Activated naive CD8-positive, alpha-beta T cell (primary cell): ENCODE measurements at regions not wholly inside any gene's neighbourhood (a gene's known extent, or its start where the extent isn't known, plus 50 kb on each side); places are given as distances from the start of the nearest gene placed in this dataset.

Source experiments
- H3K27ac Mint-ChIP-seq: one replicate; pipeline ENCODE4 v1.8.0; 2021; ENCODE audit warnings: mixed read lengths
- H3K27me3 Mint-ChIP-seq: one replicate; pipeline ENCODE4 v1.8.0; 2021; ENCODE audit warnings: mixed read lengths
- H3K36me3 Mint-ChIP-seq: one replicate; pipeline ENCODE4 v1.8.0; 2021; ENCODE audit warnings: mixed read lengths
- H3K4me1 Mint-ChIP-seq: one replicate; pipeline ENCODE4 v1.8.0; 2021; ENCODE audit warnings: low read depth, mixed read lengths
- H3K4me3 Mint-ChIP-seq: one replicate; pipeline ENCODE4 v1.8.0; 2021; ENCODE audit warnings: mild to moderate bottlenecking, mixed read lengths
- H3K9me3 Mint-ChIP-seq: one replicate; pipeline ENCODE4 v1.8.0; 2021; ENCODE audit warnings: low read depth, mixed read lengths

- no peaks in the 10 kb centered on the region for H3K9me3 Mint-ChIP-seq
- no peak overlapping the region for H3K27ac Mint-ChIP-seq
- no peaks in the 10 kb centered on the region for H3K4me1 Mint-ChIP-seq
- no peak overlapping the region for H3K4me3 Mint-ChIP-seq
- peaks cover 6% of the 10 kb centered on the region for H3K27me3 Mint-ChIP-seq
- no peaks in the 10 kb centered on the region for H3K36me3 Mint-ChIP-seq
Observed at GRCh38 chr21:36549470-36549869, 69.5 kb upstream of the CLDN14 start.

- Mint-ChIP-seq H3K27me3 (peaks cover 4% of the 10 kb centered on the region), H3K4me3 (no peak overlapping the region), H3K27ac (no peak overlapping the region), H3K9me3 (no peaks in the 10 kb centered on the region), H3K36me3 (no peaks in the 10 kb centered on the region), H3K4me1 (no peaks in the 10 kb centered on the region)
Observed at GRCh38 chr21:36550761-36551160, 70.8 kb upstream of the CLDN14 start.

- Mint-ChIP-seq H3K27me3 (peaks cover 4% of the 10 kb centered on the region), H3K4me1 (no peaks in the 10 kb centered on the region), H3K4me3 (no peak overlapping the region), H3K9me3 (no peaks in the 10 kb centered on the region), H3K27ac (no peak overlapping the region), H3K36me3 (no peaks in the 10 kb centered on the region)
Observed at GRCh38 chr21:36551321-36551720, 71.4 kb upstream of the CLDN14 start.

- H3K9me3 Mint-ChIP-seq: no peaks in the 10 kb centered on the region
- no peaks in the 10 kb centered on the region for H3K36me3 Mint-ChIP-seq
- no peaks in the 10 kb centered on the region for H3K4me1 Mint-ChIP-seq
- peaks cover 6% of the 10 kb centered on the region for H3K27me3 Mint-ChIP-seq
- no peak overlapping the region for H3K4me3 Mint-ChIP-seq
- H3K27ac Mint-ChIP-seq: no peak overlapping the region
Observed at GRCh38 chr21:36551731-36552433, 72.0 kb upstream of the CLDN14 start.

GRCh38 chr21:36552434-36552785 lies 72.5 kb upstream of the CLDN14 start:
- H3K27ac Mint-ChIP-seq: no peak overlapping the region
- H3K9me3 Mint-ChIP-seq: no peaks in the 10 kb centered on the region
- H3K36me3 Mint-ChIP-seq: no peaks in the 10 kb centered on the region
- H3K4me3 Mint-ChIP-seq: no peak overlapping the region
- peaks cover 6% of the 10 kb centered on the region for H3K27me3 Mint-ChIP-seq
- H3K4me1 Mint-ChIP-seq: no peaks in the 10 kb centered on the region

GRCh38 chr21:36553406-36553805 lies 73.5 kb upstream of the CLDN14 start:
- H3K27ac Mint-ChIP-seq: no peak overlapping the region
- H3K9me3 Mint-ChIP-seq: no peaks in the 10 kb centered on the region
- no peak overlapping the region for H3K4me3 Mint-ChIP-seq
- no peaks in the 10 kb centered on the region for H3K4me1 Mint-ChIP-seq
- no peaks in the 10 kb centered on the region for H3K36me3 Mint-ChIP-seq
- peaks cover 6% of the 10 kb centered on the region for H3K27me3 Mint-ChIP-seq

GRCh38 chr21:36554411-36555157 lies 74.7 kb upstream of the CLDN14 start:
- Mint-ChIP-seq H3K4me1 (no peaks in the 10 kb centered on the region), H3K36me3 (no peaks in the 10 kb centered on the region), H3K27me3 (peaks cover 7% of the 10 kb centered on the region), H3K27ac (no peak overlapping the region), H3K4me3 (no peak overlapping the region), H3K9me3 (no peaks in the 10 kb centered on the region)

- Mint-ChIP-seq H3K36me3 (no peaks in the 10 kb centered on the region), H3K4me1 (no peaks in the 10 kb centered on the region), H3K27ac (no peak overlapping the region), H3K27me3 (peaks cover 6% of the 10 kb centered on the region), H3K4me3 (no peak overlapping the region), H3K9me3 (no peaks in the 10 kb centered on the region)
Observed at GRCh38 chr21:36555199-36555800, 75.4 kb upstream of the CLDN14 start.

DNA sequence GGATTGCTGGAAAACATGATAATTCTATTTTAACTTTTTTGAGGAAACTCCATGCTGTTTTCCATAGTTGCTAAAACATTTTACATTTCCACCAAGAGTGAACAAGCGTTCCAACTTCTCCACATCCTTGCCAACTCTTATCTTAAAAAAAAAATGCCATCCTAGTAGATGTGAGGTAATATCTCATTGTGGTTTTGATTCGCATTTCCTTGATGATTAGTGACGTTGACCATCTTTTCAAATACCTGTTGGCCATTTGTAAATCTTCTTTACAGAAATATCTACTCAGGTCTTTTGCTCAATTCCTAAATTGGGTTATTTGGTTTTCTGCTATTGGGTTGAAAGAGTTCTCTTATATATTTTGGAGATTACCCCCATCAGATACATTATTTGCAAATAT lies 77.4 kb upstream of the CLDN14 start:
- H3K9me3 Mint-ChIP-seq: no peaks in the 10 kb centered on the region
- no peak overlapping the region for H3K4me3 Mint-ChIP-seq
- H3K27ac Mint-ChIP-seq: no peak overlapping the region
- no peaks in the 10 kb centered on the region for H3K36me3 Mint-ChIP-seq
- H3K4me1 Mint-ChIP-seq: no peaks in the 10 kb centered on the region
- peaks cover 11% of the 10 kb centered on the region for H3K27me3 Mint-ChIP-seq

DNA sequence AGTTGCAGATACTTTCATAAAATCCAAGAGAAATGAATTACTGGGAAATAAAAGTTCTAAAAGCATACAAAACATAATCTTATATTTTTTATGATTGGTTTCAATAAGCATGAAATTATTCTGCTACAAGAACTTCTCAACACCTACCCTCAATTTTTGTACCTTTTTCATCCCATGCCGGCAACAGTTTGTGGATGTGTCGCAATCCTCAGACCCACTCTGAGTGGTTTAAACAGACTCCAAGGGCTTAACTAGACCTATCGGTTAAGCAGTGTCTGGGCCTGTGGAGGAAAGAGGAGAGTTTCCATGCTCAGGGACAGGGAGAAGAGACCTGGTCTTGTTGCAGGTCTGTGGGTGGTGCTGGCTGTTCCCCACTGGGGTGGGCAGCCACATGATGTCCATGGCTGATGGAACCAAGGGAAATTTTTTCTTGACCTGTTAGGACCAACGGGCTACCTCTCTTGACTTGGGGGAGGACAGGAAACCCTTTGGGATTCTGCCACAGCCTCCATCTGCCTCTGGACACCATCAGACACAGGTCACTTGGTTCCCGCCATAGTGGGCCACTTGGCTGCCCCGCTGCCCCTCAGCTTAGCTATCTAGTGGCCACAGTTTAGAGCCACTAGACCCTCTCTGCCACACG lies 81.1 kb upstream of the CLDN14 start:
- H3K4me3 Mint-ChIP-seq: no peak overlapping the region
- H3K36me3 Mint-ChIP-seq: no peaks in the 10 kb centered on the region
- H3K4me1 Mint-ChIP-seq: no peaks in the 10 kb centered on the region
- peaks cover 10% of the 10 kb centered on the region for H3K27me3 Mint-ChIP-seq
- H3K9me3 Mint-ChIP-seq: no peaks in the 10 kb centered on the region
- no peak overlapping the region for H3K27ac Mint-ChIP-seq

DNA sequence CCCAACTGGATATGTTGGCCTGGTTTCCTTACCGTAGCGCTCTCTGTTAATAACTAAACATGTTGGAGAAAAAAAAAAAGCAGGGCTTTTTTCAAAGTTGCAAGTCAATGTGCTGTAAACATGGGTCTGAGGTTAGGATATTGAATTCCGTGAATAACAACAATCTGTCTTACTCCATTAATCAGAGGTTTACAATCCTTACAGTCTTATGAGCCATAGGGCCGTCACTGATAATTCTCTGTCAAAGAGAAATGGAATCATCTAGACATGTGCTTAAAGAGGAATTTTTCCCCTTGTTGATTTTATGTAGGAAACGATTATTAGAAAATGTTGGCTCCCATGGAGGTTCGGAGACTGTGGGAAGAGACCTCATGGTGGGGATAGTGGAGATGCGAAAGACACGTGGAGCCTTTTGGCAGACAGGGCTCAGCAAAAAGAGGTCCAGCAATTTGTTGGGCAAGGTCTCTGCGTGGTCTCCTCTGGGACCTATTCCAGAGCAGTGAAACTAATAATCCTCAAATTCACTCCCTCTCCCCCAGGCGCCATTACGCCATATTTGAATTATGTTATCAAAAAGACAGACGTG lies 83.5 kb upstream of the CLDN14 start:
- Mint-ChIP-seq H3K27me3 (peaks cover 12% of the 10 kb centered on the region), H3K27ac (no peak overlapping the region), H3K4me1 (no peaks in the 10 kb centered on the region), H3K4me3 (no peak overlapping the region), H3K36me3 (no peaks in the 10 kb centered on the region), H3K9me3 (no peaks in the 10 kb centered on the region)

DNA sequence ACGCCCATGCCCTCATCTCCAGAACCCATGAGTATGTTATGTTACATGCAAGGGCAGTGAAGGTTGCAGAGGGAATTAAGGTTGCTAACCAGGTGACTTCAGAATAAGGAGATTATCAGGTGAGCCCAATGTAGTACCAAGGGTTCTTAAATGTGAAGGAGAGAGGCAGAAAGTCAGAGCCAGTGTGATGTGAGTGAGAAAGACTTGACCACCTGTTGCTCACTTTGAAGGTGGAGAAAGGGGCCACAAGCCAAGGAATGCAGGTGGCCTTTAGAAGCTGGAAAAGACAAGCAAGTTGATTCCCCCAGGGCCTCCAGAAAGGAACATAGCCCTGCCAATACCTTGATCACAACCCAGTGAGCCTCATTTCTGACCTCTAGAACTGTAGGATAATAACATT lies 84.7 kb upstream of the CLDN14 start:
- H3K4me1 Mint-ChIP-seq: no peaks in the 10 kb centered on the region
- no peak overlapping the region for H3K27ac Mint-ChIP-seq
- no peaks in the 10 kb centered on the region for H3K36me3 Mint-ChIP-seq
- peaks cover 14% of the 10 kb centered on the region for H3K27me3 Mint-ChIP-seq
- H3K4me3 Mint-ChIP-seq: no peak overlapping the region
- H3K9me3 Mint-ChIP-seq: no peaks in the 10 kb centered on the region

DNA sequence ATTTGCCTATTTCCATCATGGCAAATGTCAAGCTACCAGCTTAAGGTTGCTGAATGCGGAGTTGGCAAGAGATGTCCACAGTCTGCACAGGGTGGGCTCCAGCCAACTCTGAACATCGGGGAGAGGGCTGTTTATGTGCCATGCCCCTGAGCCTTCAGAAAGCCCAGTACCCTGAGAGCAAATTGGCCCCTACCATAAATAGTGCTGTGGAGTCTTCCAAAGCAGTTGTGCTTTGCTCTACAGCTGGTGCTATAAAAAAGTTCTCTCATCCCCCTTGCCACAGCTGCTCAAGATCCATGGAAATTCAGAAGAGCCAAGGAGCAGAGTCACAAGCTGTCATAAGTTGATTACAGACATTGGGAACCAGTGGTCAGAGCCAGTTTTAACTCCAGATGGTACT lies 85.6 kb upstream of the CLDN14 start:
- Mint-ChIP-seq H3K4me3 (no peak overlapping the region), H3K4me1 (no peaks in the 10 kb centered on the region), H3K9me3 (no peaks in the 10 kb centered on the region), H3K27ac (no peak overlapping the region), H3K36me3 (no peaks in the 10 kb centered on the region), H3K27me3 (peaks cover 13% of the 10 kb centered on the region)

GRCh38 chr21:36566644-36567043 lies 86.7 kb upstream of the CLDN14 start:
- Mint-ChIP-seq H3K27me3 (peaks cover 10% of the 10 kb centered on the region), H3K4me3 (no peak overlapping the region), H3K4me1 (no peaks in the 10 kb centered on the region), H3K9me3 (no peaks in the 10 kb centered on the region), H3K27ac (no peak overlapping the region), H3K36me3 (no peaks in the 10 kb centered on the region)
